Superior temporal gyrus (tissue), 1 donor: ENCODE measurements at regions not wholly inside any gene's neighbourhood (a gene's known extent, or its start where the extent isn't known, plus 50 kb on each side); places are given as distances from the start of the nearest gene placed in this dataset.
"Not testable (repeated sequence)": the region's sequence is repeated elsewhere in the genome, so short reads cannot be mapped to it uniquely, and the experiment has no call there.

ENCODE experiments used
- DNase-seq: peaks from one replicate; pipeline ENCODE4 v3.0.0-alpha.2; 2016; ENCODE audit errors: extremely low spot score

GRCh38 chr9:1917396-1917935 lies 97.7 kb upstream of the SMARCA2 start:
- no peak for DNase-seq

GRCh38 chr9:1918108-1918507 lies 97.0 kb upstream of the SMARCA2 start:
- no peak for DNase-seq

GRCh38 chr9:1918622-1919021 lies 96.5 kb upstream of the SMARCA2 start:
- DNase-seq, result no peak

GRCh38 chr9:1919229-1919628 lies 95.9 kb upstream of the SMARCA2 start:
- no peak for DNase-seq

- DNase-seq, result no peak
Measured at GRCh38 chr9:1920386-1920785, 94.8 kb upstream of the SMARCA2 start.

- DNase-seq, result no peak
Measured at GRCh38 chr9:1922026-1922425, 93.1 kb upstream of the SMARCA2 start.

GRCh38 chr9:1927546-1927945 lies 87.6 kb upstream of the SMARCA2 start:
- no peak for DNase-seq

- no peak for DNase-seq
Measured at GRCh38 chr9:1929134-1929533, 86.0 kb upstream of the SMARCA2 start.

- DNase-seq, result no peak
Measured at GRCh38 chr9:1929722-1930244, 85.4 kb upstream of the SMARCA2 start.

- not testable (repeated sequence) for DNase-seq
Measured at GRCh38 chr9:1930245-1930736, 84.9 kb upstream of the SMARCA2 start.

- DNase-seq, result no peak
Measured at GRCh38 chr9:1938135-1938534, 77.0 kb upstream of the SMARCA2 start.

GRCh38 chr9:1938675-1939170 lies 76.4 kb upstream of the SMARCA2 start:
- DNase-seq, result no peak

GRCh38 chr9:1939466-1939865 lies 75.7 kb upstream of the SMARCA2 start:
- DNase-seq, result no peak

- DNase-seq, result peak; percentile 65
Measured at GRCh38 chr9:1939926-1940368, 75.2 kb upstream of the SMARCA2 start.

GRCh38 chr9:1941989-1942388 lies 73.2 kb upstream of the SMARCA2 start:
- DNase-seq, result no peak

GRCh38 chr9:1946526-1947283 lies 68.4 kb upstream of the SMARCA2 start:
- DNase-seq, result no peak

GRCh38 chr9:1947438-1947837 lies 67.7 kb upstream of the SMARCA2 start:
- DNase-seq, result no peak

- DNase-seq, result no peak
Measured at GRCh38 chr9:1948541-1948940, 66.6 kb upstream of the SMARCA2 start.

GRCh38 chr9:1951446-1951845 lies 63.7 kb upstream of the SMARCA2 start:
- no peak for DNase-seq

GRCh38 chr9:1952001-1952400 lies 63.1 kb upstream of the SMARCA2 start:
- DNase-seq, result no peak

GRCh38 chr9:1954238-1954637 lies 60.9 kb upstream of the SMARCA2 start:
- no peak for DNase-seq

GRCh38 chr9:1956958-1957357 lies 58.2 kb upstream of the SMARCA2 start:
- DNase-seq, result no peak

GRCh38 chr9:1957856-1958255 lies 57.3 kb upstream of the SMARCA2 start:
- DNase-seq, result no peak
